ENCODE measurements at regions not wholly inside any gene's neighbourhood (a gene's known extent, or its start where the extent isn't known, plus 50 kb on each side); places are given as distances from the start of the nearest gene placed in this dataset.

DNA sequence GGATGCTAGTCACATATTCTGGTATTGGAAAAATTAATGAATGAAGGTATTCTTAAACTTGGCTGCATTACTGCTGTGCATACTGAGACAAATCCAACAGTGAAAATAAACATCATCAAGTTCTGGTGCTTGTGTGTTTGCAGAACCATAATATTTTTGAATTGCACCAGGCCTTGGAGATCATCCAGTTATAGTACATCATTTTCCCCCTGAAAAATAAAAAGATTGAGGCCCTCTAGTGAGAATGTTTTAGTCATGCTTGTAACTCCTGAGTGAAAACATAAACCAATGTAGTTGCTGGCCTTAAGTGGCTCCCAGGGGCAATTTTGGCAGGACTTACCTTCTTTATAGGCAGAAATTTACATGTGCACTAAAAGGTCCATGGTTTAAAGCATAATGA, 218.8 kb upstream of the TMEM229A start:
- Histone ChIP-seq H3K27ac (ENCODE audit: extremely low read length, insufficient read depth, low read length) (no peak overlapping the region), H3K4me3 (replicated peaks in 1 of 3; ENCODE audit: insufficient read depth in 1 of 3, low read depth in 2 of 3, low read length in 3 of 3) (no peak overlapping the region), H2AFZ (ENCODE audit: low read length) (no peak overlapping the region), H3K9ac (ENCODE audit: insufficient read depth, low read depth, low read length) (no peak overlapping the region), H3K4me2 (ENCODE audit: low read depth, low read length) (no peak overlapping the region), H3K27me3 (ENCODE audit: control insufficient read depth in 1 of 2, insufficient read depth in 2 of 2, low read length in 2 of 2) (no peaks in the 10 kb centered on the region), H3K36me3 (replicated peaks in 1 of 2; ENCODE audit: control insufficient read depth in 1 of 2, insufficient read depth in 2 of 2, low read length in 2 of 2) (no peaks in the 10 kb centered on the region), H3K79me2 (ENCODE audit: insufficient read depth, low read length) (no peaks in the 10 kb centered on the region), H4K20me1 (ENCODE audit: insufficient read depth, low read length) (no peaks in the 10 kb centered on the region), H3K4me1 (ENCODE audit: insufficient read depth, low read length) (peaks cover 2% of the 10 kb centered on the region; the same call in 1 of the 2 replicates), H3K9me3 (ENCODE audit: low read length) (no peaks in the 10 kb centered on the region)
- in situ Hi-C loops (cut with HindIII; ENCODE audit: extremely low pct_ligation_motif_present, low pct_unique_long_range_greater_than_20kb) (no loop called here), intact Hi-C loops (cut with micrococcal nuclease; ENCODE audit: unreplicated experiment) (no loop called here)
- no TSS peak for BruUV-seq (replicated peaks)
- ChIA-PET CTCF (ENCODE audit: low intra/inter-chr PET ratio, low total read pairs) (no interaction called here), POLR2A (no interaction called here)
- no peak for FAIRE-seq
- no peak for ATAC-seq
- no peak for DNase-seq (ENCODE audit: low spot score)
- TF ChIP-seq FOXA1 (IDR thresholded peaks at IDR 0.05) (no peak), FOXA1 (CRISPR knock-in tag; IDR thresholded peaks at IDR 0.05) (no peak), NFKBIZ (CRISPR knock-in tag; IDR thresholded peaks at IDR 0.05) (no peak), ZNF841 (CRISPR knock-in tag; IDR thresholded peaks at IDR 0.05; ENCODE audit: borderline replicate concordance) (no peak), PRPF4 (IDR thresholded peaks at IDR 0.05; ENCODE audit: low read depth, low read length, poor library complexity, severe bottlenecking) (no peak), ZNF772 (CRISPR knock-in tag; IDR thresholded peaks at IDR 0.05) (no peak), ZNF33A (CRISPR knock-in tag; IDR thresholded peaks at IDR 0.05; ENCODE audit: borderline replicate concordance) (no peak), MEIS2 (CRISPR knock-in tag; IDR thresholded peaks at IDR 0.05) (no peak), EZH2 (conservative IDR thresholded peaks at IDR 0.05; ENCODE audit: low read depth, low read length) (no peak), ZNF138 (CRISPR knock-in tag; IDR thresholded peaks at IDR 0.05; ENCODE audit: low read depth) (no peak), RNF2 (conservative IDR thresholded peaks at IDR 0.05; ENCODE audit: low read depth) (no peak), CBX2 (IDR thresholded peaks at IDR 0.05; ENCODE audit: low read depth, low read length) (no peak), CBX2 (CRISPR knock-in tag; IDR thresholded peaks at IDR 0.05; ENCODE audit: low read depth) (no peak), FOXO4 (CRISPR knock-in tag; conservative IDR thresholded peaks at IDR 0.05) (no peak), TBX3 (IDR thresholded peaks at IDR 0.05; ENCODE audit: borderline replicate concordance) (no peak), NR0B2 (CRISPR knock-in tag; IDR thresholded peaks at IDR 0.05) (no peak), MYNN (CRISPR knock-in tag; IDR thresholded peaks at IDR 0.05; ENCODE audit: low read depth) (no peak)
- TF ChIP-seq, protein P1, sequence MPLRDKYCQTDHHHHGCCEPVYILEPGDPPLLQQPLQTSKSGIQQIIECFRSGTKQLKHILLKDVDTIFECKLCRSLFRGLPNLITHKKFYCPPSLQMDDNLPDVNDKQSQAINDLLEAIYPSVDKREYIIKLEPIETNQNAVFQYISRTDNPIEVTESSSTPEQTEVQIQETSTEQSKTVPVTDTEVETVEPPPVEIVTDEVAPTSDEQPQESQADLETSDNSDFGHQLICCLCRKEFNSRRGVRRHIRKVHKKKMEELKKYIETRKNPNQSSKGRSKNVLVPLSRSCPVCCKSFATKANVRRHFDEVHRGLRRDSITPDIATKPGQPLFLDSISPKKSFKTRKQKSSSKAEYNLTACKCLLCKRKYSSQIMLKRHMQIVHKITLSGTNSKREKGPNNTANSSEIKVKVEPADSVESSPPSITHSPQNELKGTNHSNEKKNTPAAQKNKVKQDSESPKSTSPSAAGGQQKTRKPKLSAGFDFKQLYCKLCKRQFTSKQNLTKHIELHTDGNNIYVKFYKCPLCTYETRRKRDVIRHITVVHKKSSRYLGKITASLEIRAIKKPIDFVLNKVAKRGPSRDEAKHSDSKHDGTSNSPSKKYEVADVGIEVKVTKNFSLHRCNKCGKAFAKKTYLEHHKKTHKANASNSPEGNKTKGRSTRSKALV (CRISPR knock-in tag; IDR thresholded peaks at IDR 0.05), result no peak
